T-cell (primary cell): ENCODE measurements at regions not wholly inside any gene's neighbourhood (a gene's known extent, or its start where the extent isn't known, plus 50 kb on each side); places are given as distances from the start of the nearest gene placed in this dataset.
A peak's percentile ranks its signal among the peaks of the same experiment; 100 is the strongest.

ENCODE experiments used
- ATAC-seq, 4 experiments: fragments of 200-7000 bp in 3 of 4; fragments of 150-1000 bp in 1 of 4; cut with Tn5 transposase; replicated peaks in 1 of 4; 1 replicate in 3 of 4; 2 replicates in 1 of 4; pipeline ENCODE4 v1.10.0; 2021; ENCODE audit warnings: moderate library complexity in 3 of 4, mild to moderate bottlenecking in 2 of 4, moderate number of reproducible peaks in 1 of 4
- CTCF ChIA-PET, 2 donors: fragments of 300-600 bp; sonication (Branson Sonifier 250); formaldehyde crosslinking; loops; one replicate each; lab custom pipeline; 2022; ENCODE audit warnings: antibody characterized with exemption in 2 of 2; lab: Charles Lee
- POLR2A ChIA-PET, 2 donors: fragments of 300-600 bp; sonication (Branson Sonifier 250); formaldehyde crosslinking; loops; one replicate each; lab custom pipeline; 2022; ENCODE audit warnings: antibody characterized with exemption in 2 of 2; lab: Charles Lee
- DNase-seq, 35 experiments: peaks; one replicate each; pipeline versions ENCODE4 v3.0.0 to v3.0.0-alpha.2; 2013 to 2023
- H3K27ac ChIP-seq: one replicate; pipeline ENCODE4 v1.5.1; 2013; ENCODE audit warnings: low read length
- H3K27me3 ChIP-seq, 2 experiments: replicated peaks in 1 of 2; 1 replicate in 1 of 2; 2 replicates in 1 of 2; pipeline versions ENCODE4 v1.6.1 to v1.7.0; 2013; ENCODE audit warnings: low read length in 1 of 2, mixed read lengths in 1 of 2; ENCODE audit not compliant: control insufficient read depth in 2 of 2, insufficient read depth in 2 of 2; ENCODE audit errors: extremely low read depth in 1 of 2
- H3K36me3 ChIP-seq, 2 donors: 1 replicate in 1 of 2; 2 replicates in 1 of 2; pipeline versions ENCODE4 v1.6.1 to v1.7.0; 2013; ENCODE audit warnings: low read length in 1 of 2; ENCODE audit not compliant: control insufficient read depth in 2 of 2, insufficient read depth in 1 of 2; ENCODE audit errors: extremely low read depth in 1 of 2
- H3K4me1 ChIP-seq, 2 experiments: 1 replicate in 1 of 2; 2 replicates in 1 of 2; pipeline versions ENCODE4 v1.6.1 to v1.7.0; 2013; ENCODE audit warnings: low read length in 2 of 2, mixed read lengths in 1 of 2; ENCODE audit not compliant: insufficient read depth in 2 of 2, control insufficient read depth in 1 of 2; ENCODE audit errors: extremely low read depth in 1 of 2
- H3K4me3 ChIP-seq, 2 donors: 1 replicate in 1 of 2; 2 replicates in 1 of 2; pipeline versions ENCODE4 v1.5.1 to v1.7.0; 2013; ENCODE audit warnings: mild to moderate bottlenecking in 2 of 2, low read length in 1 of 2, moderate library complexity in 1 of 2; ENCODE audit not compliant: control insufficient read depth in 1 of 2; ENCODE audit errors: extremely low read depth in 1 of 2
- H3K9me3 ChIP-seq: 2 replicates; pipeline ENCODE4 v1.7.0; 2013
- H3K27ac Mint-ChIP-seq, 2 donors: one replicate each; pipeline ENCODE4 v1.8.0; 2020 to 2021; ENCODE audit warnings: mild to moderate bottlenecking in 2 of 2, mixed read lengths in 2 of 2
- H3K27me3 Mint-ChIP-seq, 2 donors: one replicate each; pipeline ENCODE4 v1.8.0; 2021 to 2022; ENCODE audit warnings: mixed read lengths in 2 of 2
- H3K36me3 Mint-ChIP-seq: one replicate; pipeline ENCODE4 v1.8.0; 2021; ENCODE audit warnings: mixed read lengths
- H3K4me1 Mint-ChIP-seq, 3 donors: one replicate each; pipeline ENCODE4 v1.8.0; 2020 to 2022; ENCODE audit warnings: mixed read lengths in 3 of 3, mild to moderate bottlenecking in 1 of 3
- H3K4me3 Mint-ChIP-seq, 3 donors: one replicate each; pipeline ENCODE4 v1.8.0; 2020 to 2022; ENCODE audit warnings: mild to moderate bottlenecking in 3 of 3, mixed read lengths in 3 of 3, moderate library complexity in 3 of 3
- H3K9me3 Mint-ChIP-seq, 3 donors: one replicate each; pipeline ENCODE4 v1.8.0; 2020 to 2022; ENCODE audit warnings: mixed read lengths in 3 of 3
- WGBS: methylation state at CpG from one replicate; pipeline ENCODE4 v1.1.5; 2013; ENCODE audit warnings: missing lambda C conversion rate; ENCODE audit not compliant: insufficient coverage; 5-methylcytosine and 5-hydroxymethylcytosine counted together

DNA sequence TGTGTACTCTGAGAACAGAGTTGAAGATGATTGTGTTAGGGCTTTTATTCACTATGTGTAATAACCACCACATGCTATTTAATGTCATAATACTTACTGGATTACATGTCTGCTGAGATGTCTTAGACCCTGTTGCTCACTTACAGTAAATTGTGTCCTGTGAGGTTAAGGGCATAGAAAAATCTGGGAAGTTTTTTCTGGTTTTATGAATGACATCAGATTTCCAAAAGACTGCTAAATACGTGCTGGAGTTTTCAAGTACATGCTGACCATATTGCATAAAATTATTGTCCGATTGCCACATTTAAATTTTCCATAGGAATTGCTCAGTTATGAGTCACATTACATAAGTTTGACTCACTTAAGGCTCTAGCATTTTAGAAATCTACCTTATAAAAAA, 96.7 kb upstream of the COL5A2 start:
- Mint-ChIP-seq H3K27ac (no peak overlapping the region), H3K27me3 (no peaks in the 10 kb centered on the region), H3K9me3 (peaks cover 0 to 6% (median 2%) of the 10 kb centered on the region in 3 donors), H3K4me3 (no peak overlapping the region), H3K36me3 (no peaks in the 10 kb centered on the region), H3K4me1 (no peaks in the 10 kb centered on the region)
- no peak overlapping the region for H3K4me3 ChIP-seq
- CTCF ChIA-PET: interaction anchor here in 1 of 2 donors (1.2 kb wide), 1 partner anchor 11 kb away, joined by 3 read pairs; no protein-coding TSS in a partner anchor
- H3K27ac ChIP-seq: no peak overlapping the region
- POLR2A ChIA-PET: no interaction called here
- no peaks in the 10 kb centered on the region for H3K4me1 ChIP-seq
- H3K36me3 ChIP-seq: no peaks in the 10 kb centered on the region
- WGBS: no CpG with 5 or more reads among the region's 2 CpGs
- DNase-seq (no peak), ATAC-seq (no peak)
- no peaks in the 10 kb centered on the region for H3K27me3 ChIP-seq
- no peaks in the 10 kb centered on the region for H3K9me3 ChIP-seq

DNA sequence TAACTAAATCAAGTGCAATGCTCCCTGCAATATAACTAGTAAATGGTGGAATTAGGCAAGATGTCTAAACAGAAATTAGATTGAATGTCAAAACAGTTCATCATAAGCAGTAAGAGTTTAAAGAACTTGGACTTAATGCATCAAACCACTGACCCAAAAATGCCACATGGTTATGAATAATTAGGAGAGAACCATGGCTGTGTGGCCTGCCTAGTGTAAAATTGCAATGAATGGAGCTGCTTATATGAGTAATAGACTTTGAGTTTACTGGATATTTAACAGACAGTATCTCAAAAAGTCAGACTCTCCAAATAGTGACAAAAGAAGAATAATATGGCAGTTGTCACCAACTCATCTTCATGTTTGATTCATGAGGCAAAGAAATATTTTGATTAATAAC, 101.6 kb upstream of the COL5A2 start:
- no peak overlapping the region for H3K4me3 Mint-ChIP-seq
- CTCF ChIA-PET: interaction anchor here in 1 of 2 donors (0.6 kb wide), 1 partner anchor 24 kb away, joined by 3 read pairs; no protein-coding TSS in a partner anchor
- no peaks in the 10 kb centered on the region for H3K27me3 Mint-ChIP-seq

DNA sequence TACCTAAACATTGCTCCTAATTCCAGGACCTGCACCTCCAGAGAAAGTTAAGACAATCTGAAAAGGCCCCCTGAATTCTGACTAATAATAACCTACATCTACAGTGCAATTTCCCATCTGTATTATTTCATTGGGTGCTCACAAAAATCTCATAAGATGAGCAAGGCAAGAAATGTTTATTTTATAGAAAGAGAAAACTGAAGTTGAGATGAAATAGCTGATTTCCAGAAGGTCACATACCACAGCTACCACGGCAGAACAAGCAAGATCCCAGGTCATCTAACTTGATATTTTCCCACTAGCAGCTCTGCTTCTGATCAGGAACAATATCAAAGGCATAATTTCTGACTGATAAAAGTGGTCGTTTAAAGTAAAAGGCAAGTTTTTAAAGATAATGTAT, 105.8 kb upstream of the COL5A2 start:
- H3K9me3 ChIP-seq: no peaks in the 10 kb centered on the region
- no peak overlapping the region for H3K4me3 ChIP-seq
- peaks cover 8 to 12% (median 8%) of the 10 kb centered on the region in 3 donors for H3K4me1 Mint-ChIP-seq
- peaks cover 0 to 3% of the 10 kb centered on the region in 2 experiments for H3K4me1 ChIP-seq
- no peaks in the 10 kb centered on the region for H3K27me3 ChIP-seq
- CTCF ChIA-PET: interaction anchor here (1.0 to 1.2 kb wide), 2 partner anchors 11 to 140 kb away, joined by 3 read pairs; no protein-coding TSS in a partner anchor
- no peak overlapping the region for H3K4me3 Mint-ChIP-seq
- H3K27me3 Mint-ChIP-seq: no peaks in the 10 kb centered on the region
- DNase-seq (no peak), ATAC-seq (no peak)
- no peak overlapping the region for H3K27ac Mint-ChIP-seq
- H3K9me3 Mint-ChIP-seq: no peaks in the 10 kb centered on the region
- POLR2A ChIA-PET: interaction anchor here in 1 of 2 donors (0.7 kb wide), 1 partner anchor 142 kb away, joined by 3 read pairs; no protein-coding TSS in a partner anchor
- no peaks in the 10 kb centered on the region for H3K36me3 Mint-ChIP-seq
- WGBS: no CpG with 5 or more reads among the region's 2 CpGs
- no peaks in the 10 kb centered on the region for H3K36me3 ChIP-seq
- no peak overlapping the region for H3K27ac ChIP-seq

More for the DNA sequence above, 101.6 kb upstream of the COL5A2 start:
- no peak overlapping the region for H3K27ac Mint-ChIP-seq
- no peaks in the 10 kb centered on the region for H3K4me1 Mint-ChIP-seq
- Histone ChIP-seq H3K4me3 (no peak overlapping the region), H3K27me3 (no peaks in the 10 kb centered on the region), H3K27ac (no peak overlapping the region), H3K4me1 (no peaks in the 10 kb centered on the region), H3K9me3 (no peaks in the 10 kb centered on the region), H3K36me3 (no peaks in the 10 kb centered on the region)
- DNase-seq (no peak), ATAC-seq (no peak)
- H3K9me3 Mint-ChIP-seq: peaks cover 0 to 4% (median 0%) of the 10 kb centered on the region in 3 donors
- no peaks in the 10 kb centered on the region for H3K36me3 Mint-ChIP-seq
- POLR2A ChIA-PET: no interaction called here

DNA sequence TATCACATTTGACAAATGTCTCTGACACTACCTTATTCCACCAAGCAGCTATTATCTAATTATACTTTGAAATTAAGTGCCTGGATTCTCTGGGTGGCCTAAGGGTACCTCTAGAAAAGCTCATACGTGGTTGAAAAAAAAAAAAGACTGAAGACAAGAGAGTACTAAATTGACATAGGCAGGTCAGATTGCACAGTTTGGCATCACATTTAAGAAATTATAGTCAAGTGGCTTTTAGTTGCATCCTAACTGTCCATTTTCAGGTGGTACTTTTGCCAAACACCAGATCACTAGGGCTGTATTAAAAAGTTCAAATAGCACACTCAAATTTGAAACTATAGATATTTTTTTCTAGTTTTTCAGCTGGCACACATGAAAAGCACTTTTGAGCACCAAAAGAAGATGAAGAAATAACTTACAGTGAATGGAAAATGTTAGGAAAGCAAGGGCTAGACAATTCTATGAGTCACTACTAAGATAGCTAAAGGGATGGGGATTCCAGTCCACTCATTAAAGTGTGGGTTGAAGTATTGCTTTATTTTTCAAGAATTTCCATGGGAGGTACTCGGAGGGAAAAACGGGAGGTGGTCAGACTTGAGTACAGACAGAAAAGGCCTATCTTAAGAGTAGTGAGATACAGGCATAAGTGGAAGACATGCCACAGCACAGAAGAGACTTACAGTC, 106.5 kb upstream of the COL5A2 start:
- no CpG with 5 or more reads among the region's 3 CpGs for WGBS
- ATAC-seq: no peak
- peaks cover 8 to 12% (median 8%) of the 10 kb centered on the region in 3 donors for H3K4me1 Mint-ChIP-seq
- Histone ChIP-seq H3K9me3 (no peaks in the 10 kb centered on the region), H3K4me1 (peaks cover 0 to 3% of the 10 kb centered on the region in 2 experiments), H3K27ac (no peak overlapping the region), H3K36me3 (no peaks in the 10 kb centered on the region), H3K4me3 (no peak overlapping the region), H3K27me3 (no peaks in the 10 kb centered on the region)
- CTCF ChIA-PET: interaction anchor here (0.9 to 1.2 kb wide), 3 partner anchors 12 to 143 kb away, joined by 3 read pairs; no protein-coding TSS in a partner anchor
- H3K9me3 Mint-ChIP-seq: no peaks in the 10 kb centered on the region
- H3K4me3 Mint-ChIP-seq: no peak overlapping the region
- no peak for DNase-seq
- POLR2A ChIA-PET: interaction anchor here (0.6 to 0.7 kb wide), 3 partner anchors 139 to 182 kb away, joined by 3 read pairs; no protein-coding TSS in a partner anchor
- no peak overlapping the region for H3K27ac Mint-ChIP-seq
- no peaks in the 10 kb centered on the region for H3K36me3 Mint-ChIP-seq
- H3K27me3 Mint-ChIP-seq: no peaks in the 10 kb centered on the region

DNA sequence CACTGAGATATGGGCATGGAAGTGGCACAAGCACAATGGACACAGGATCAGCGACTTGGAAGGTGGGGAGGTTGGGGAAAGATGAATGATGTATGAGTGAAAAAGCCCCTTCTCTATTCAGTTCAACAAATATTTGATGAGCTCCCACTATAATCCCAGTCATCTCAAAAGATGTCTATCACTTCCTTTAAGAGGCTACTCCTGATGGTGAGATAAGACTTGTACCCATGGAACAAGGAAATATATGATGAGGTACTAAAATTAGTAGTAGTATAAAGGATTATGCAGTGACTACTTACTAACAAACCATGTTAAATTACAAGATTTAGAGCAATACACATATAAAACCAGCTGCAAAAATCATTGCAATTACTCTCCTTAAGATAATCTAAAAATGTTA, 107.8 kb upstream of the COL5A2 start:
- H3K9me3 Mint-ChIP-seq: no peaks in the 10 kb centered on the region
- no peaks in the 10 kb centered on the region for H3K27me3 Mint-ChIP-seq
- H3K27ac Mint-ChIP-seq: no peak overlapping the region
- Histone ChIP-seq H3K36me3 (no peaks in the 10 kb centered on the region), H3K27me3 (no peaks in the 10 kb centered on the region), H3K4me1 (peaks cover 0 to 3% of the 10 kb centered on the region in 2 experiments), H3K27ac (no peak overlapping the region), H3K9me3 (no peaks in the 10 kb centered on the region), H3K4me3 (no peak overlapping the region)
- H3K36me3 Mint-ChIP-seq: no peaks in the 10 kb centered on the region
- H3K4me3 Mint-ChIP-seq: no peak overlapping the region
- POLR2A ChIA-PET: no interaction called here
- WGBS: no CpG with 5 or more reads among the region's 1 CpG
- H3K4me1 Mint-ChIP-seq: peaks cover 10 to 13% (median 12%) of the 10 kb centered on the region in 3 donors
- CTCF ChIA-PET: interaction anchor here (0.6 to 1.5 kb wide), 10 partner anchors 8 to 200 kb away, joined by 3 to 10 read pairs (median 3); no protein-coding TSS in a partner anchor
- DNase-seq: no peak
- ATAC-seq: no peak

DNA sequence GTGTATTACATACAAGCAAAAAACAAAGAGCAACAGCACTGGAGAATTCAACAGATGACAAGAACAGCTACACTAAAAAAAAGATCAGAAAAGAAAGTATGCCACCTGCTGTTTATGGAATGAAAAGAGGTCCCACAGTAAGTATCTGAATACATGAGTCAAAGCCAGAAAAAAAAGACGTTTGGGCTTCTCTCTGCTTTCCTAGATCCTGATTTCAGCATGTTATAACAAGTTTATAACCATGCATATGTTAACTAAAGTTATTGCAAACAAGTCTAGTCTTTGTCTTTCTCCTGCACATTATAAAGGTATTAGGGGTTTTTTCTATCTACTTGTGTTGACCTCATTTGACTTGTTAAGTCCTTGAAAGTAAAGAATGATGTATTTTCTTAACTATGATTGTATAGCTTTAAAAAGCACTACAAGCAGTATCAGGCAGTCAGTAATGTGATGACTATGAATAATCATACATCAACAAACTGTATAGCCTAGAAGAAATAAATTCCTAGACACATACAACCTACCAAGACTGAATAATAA, 108.5 kb upstream of the COL5A2 start:
- Histone ChIP-seq H3K9me3 (no peaks in the 10 kb centered on the region), H3K27me3 (no peaks in the 10 kb centered on the region), H3K27ac (no peak overlapping the region), H3K4me1 (peaks cover 0 to 3% of the 10 kb centered on the region in 2 experiments), H3K4me3 (no peak overlapping the region), H3K36me3 (no peaks in the 10 kb centered on the region)
- Mint-ChIP-seq H3K9me3 (no peaks in the 10 kb centered on the region), H3K27me3 (no peaks in the 10 kb centered on the region), H3K27ac (peak overlapping the region in 1 of 2 donors; percentile 3), H3K36me3 (no peaks in the 10 kb centered on the region), H3K4me1 (peaks cover 10 to 13% (median 12%) of the 10 kb centered on the region in 3 donors), H3K4me3 (no peak overlapping the region)
- no CpG with 5 or more reads among the region's 1 CpG for WGBS
- CTCF ChIA-PET: interaction anchor here (0.6 to 1.5 kb wide), 11 partner anchors 8 to 761 kb away, joined by 3 to 10 read pairs (median 3); no protein-coding TSS in a partner anchor
- POLR2A ChIA-PET: no interaction called here
- ATAC-seq (peak in 1 of 4 experiments; percentile 55), DNase-seq (peak in 1 of 35 experiments; percentile 36)
